CD4-positive, alpha-beta memory T cell (primary cell): ENCODE measurements at regions not wholly inside any gene's neighbourhood (a gene's known extent, or its start where the extent isn't known, plus 50 kb on each side); places are given as distances from the start of the nearest gene placed in this dataset.

ENCODE experiments used
- CTCF ChIA-PET: fragments of 350-600 bp; sonication (Branson Sonifier 250); formaldehyde crosslinking; loops from one replicate; lab custom pipeline; 2021; ENCODE audit warnings: inconsistent platforms; ENCODE audit not compliant: partially characterized antibody; lab: Charles Lee
- POLR2A ChIA-PET: fragments of 350-600 bp; sonication (Branson Sonifier 250); formaldehyde crosslinking; loops from one replicate; lab custom pipeline; 2021; ENCODE audit not compliant: partially characterized antibody; lab: Charles Lee
- DNase-seq, 5 donors: peaks; one replicate each; pipeline versions ENCODE4 v3.0.0 to v3.0.0-alpha.2; 2020 to 2022; ENCODE audit warnings: mixed read lengths in 1 of 5
- H3K27ac ChIP-seq: one replicate; pipeline ENCODE4 v1.7.0; 2013; ENCODE audit warnings: low read depth, low read length
- H3K27me3 ChIP-seq: 2 replicates; pipeline ENCODE4 v1.7.0; 2013; ENCODE audit warnings: mild to moderate bottlenecking, low read length, moderate library complexity; ENCODE audit not compliant: insufficient read depth
- H3K36me3 ChIP-seq: 2 replicates; pipeline ENCODE4 v1.7.0; 2013; ENCODE audit warnings: mild to moderate bottlenecking, low read length, moderate library complexity; ENCODE audit not compliant: insufficient read depth
- H3K4me1 ChIP-seq: 2 replicates; pipeline ENCODE4 v1.7.0; 2013; ENCODE audit warnings: mild to moderate bottlenecking, low read length, moderate library complexity; ENCODE audit not compliant: insufficient read depth
- H3K4me3 ChIP-seq, 2 donors: one replicate each; pipeline ENCODE4 v1.7.0; 2013; ENCODE audit warnings: low read length in 2 of 2, mild to moderate bottlenecking in 1 of 2
- H3K9me3 ChIP-seq, 2 donors: one replicate each; pipeline ENCODE4 v1.7.0; 2013; ENCODE audit warnings: low read length in 2 of 2, control low read depth in 1 of 2; ENCODE audit not compliant: control insufficient read depth in 1 of 2
- H3K27ac Mint-ChIP-seq, 7 donors: one replicate each; pipeline ENCODE4 v1.8.0; 2020 to 2021; ENCODE audit warnings: mixed read lengths in 7 of 7, mild to moderate bottlenecking in 6 of 7, inconsistent platforms in 3 of 7, moderate library complexity in 3 of 7
- H3K27me3 Mint-ChIP-seq, 2 donors: one replicate each; pipeline ENCODE4 v1.8.0; 2020 to 2021; ENCODE audit warnings: mixed read lengths in 2 of 2
- H3K36me3 Mint-ChIP-seq, 2 donors: one replicate each; pipeline ENCODE4 v1.8.0; 2020 to 2021; ENCODE audit warnings: mixed read lengths in 2 of 2, inconsistent platforms in 1 of 2, mild to moderate bottlenecking in 1 of 2
- H3K4me1 Mint-ChIP-seq, 4 donors: one replicate each; pipeline ENCODE4 v1.8.0; 2020 to 2021; ENCODE audit warnings: mixed read lengths in 4 of 4, mild to moderate bottlenecking in 1 of 4
- H3K4me3 Mint-ChIP-seq, 8 donors: one replicate each; pipeline ENCODE4 v1.8.0; 2020 to 2021; ENCODE audit warnings: mixed read lengths in 8 of 8, mild to moderate bottlenecking in 7 of 8, moderate library complexity in 6 of 8, inconsistent platforms in 3 of 8
- H3K9me3 Mint-ChIP-seq, 8 donors: one replicate each; pipeline ENCODE4 v1.8.0; 2020 to 2021; ENCODE audit warnings: mixed read lengths in 8 of 8, mild to moderate bottlenecking in 5 of 8, inconsistent platforms in 3 of 8, moderate library complexity in 1 of 8
- intact Hi-C: fragments of 100-400 bp; cut with micrococcal nuclease; formaldehyde crosslinking; loops from one replicate; pipeline ENCODE4 v1.15.1; 2023

DNA sequence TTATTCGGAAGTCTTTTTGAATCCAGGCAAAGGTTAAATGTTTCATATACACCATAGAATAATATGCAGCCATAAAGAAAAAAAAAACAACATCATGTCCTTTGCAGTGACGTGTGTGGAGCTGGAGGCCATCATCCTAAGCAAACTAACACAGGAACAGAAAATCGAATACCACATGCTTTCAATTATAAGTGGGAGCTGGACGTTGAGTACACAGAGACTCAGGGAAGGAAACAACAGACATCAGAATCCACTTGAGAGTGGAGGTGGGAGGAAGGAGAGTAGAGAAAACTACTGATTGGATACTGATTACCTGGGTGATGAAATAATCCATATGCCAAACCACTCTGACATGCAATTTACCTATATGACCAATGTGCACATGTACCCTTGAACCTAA, 293.4 kb downstream of the KLF6 start:
- no peaks in the 10 kb centered on the region for H3K9me3 ChIP-seq
- no peaks in the 10 kb centered on the region for H3K27me3 ChIP-seq
- no peaks in the 10 kb centered on the region for H3K36me3 ChIP-seq
- Mint-ChIP-seq H3K27ac (no peak overlapping the region), H3K4me3 (no peak overlapping the region), H3K36me3 (peaks cover 0 to 6% of the 10 kb centered on the region in 2 donors), H3K27me3 (peaks cover 13 to 14% of the 10 kb centered on the region in 2 donors), H3K4me1 (no peaks in the 10 kb centered on the region), H3K9me3 (peaks cover 4 to 18% (median 10%) of the 10 kb centered on the region in 8 donors)
- no peaks in the 10 kb centered on the region for H3K4me1 ChIP-seq
- H3K4me3 ChIP-seq: no peak overlapping the region
- POLR2A ChIA-PET: no interaction called here
- DNase-seq: no peak
- CTCF ChIA-PET: no interaction called here
- H3K27ac ChIP-seq: no peak overlapping the region
- intact Hi-C loops: no loop called here

DNA sequence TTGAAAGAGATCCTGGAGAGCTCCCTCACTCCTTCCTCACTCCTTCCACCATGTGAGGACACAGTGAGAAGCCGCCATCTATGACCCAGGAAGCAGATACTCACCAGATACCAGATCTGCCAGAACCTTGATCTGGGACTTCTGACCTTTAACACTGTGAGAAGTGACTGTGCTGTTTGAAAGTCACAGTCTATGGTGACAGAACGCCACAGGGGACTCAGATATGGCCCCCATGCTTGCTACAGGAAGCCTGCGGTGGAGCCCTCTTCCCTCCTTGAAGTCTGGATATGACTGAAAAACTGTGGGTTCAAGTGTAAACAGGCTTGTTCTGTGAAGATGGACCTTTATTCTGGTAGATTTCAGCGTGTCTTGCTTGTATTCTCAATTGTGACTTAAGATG, 297.8 kb downstream of the KLF6 start:
- H3K27ac ChIP-seq: no peak overlapping the region
- peaks cover 9 to 22% (median 14%) of the 10 kb centered on the region in 4 donors for H3K4me1 Mint-ChIP-seq
- H3K27ac Mint-ChIP-seq: peak overlapping the region in 1 of 7 donors; percentile 20
- H3K4me1 ChIP-seq: peaks cover 20% of the 10 kb centered on the region
- no peak overlapping the region for H3K4me3 Mint-ChIP-seq
- no peak overlapping the region for H3K4me3 ChIP-seq
- no peak for DNase-seq
- peaks cover 4 to 18% (median 10%) of the 10 kb centered on the region in 8 donors for H3K9me3 Mint-ChIP-seq
- no peaks in the 10 kb centered on the region for H3K36me3 ChIP-seq
- H3K36me3 Mint-ChIP-seq: peaks cover 0 to 6% of the 10 kb centered on the region in 2 donors
- H3K27me3 ChIP-seq: no peaks in the 10 kb centered on the region
- intact Hi-C loops: no loop called here
- no peaks in the 10 kb centered on the region for H3K9me3 ChIP-seq
- ChIA-PET CTCF (interaction anchor here (1.0 kb wide), 1 partner anchor 11 kb away, joined by 3 read pairs; no protein-coding TSS in a partner anchor), POLR2A (no interaction called here)
- peaks cover 3 to 4% of the 10 kb centered on the region in 2 donors for H3K27me3 Mint-ChIP-seq

DNA sequence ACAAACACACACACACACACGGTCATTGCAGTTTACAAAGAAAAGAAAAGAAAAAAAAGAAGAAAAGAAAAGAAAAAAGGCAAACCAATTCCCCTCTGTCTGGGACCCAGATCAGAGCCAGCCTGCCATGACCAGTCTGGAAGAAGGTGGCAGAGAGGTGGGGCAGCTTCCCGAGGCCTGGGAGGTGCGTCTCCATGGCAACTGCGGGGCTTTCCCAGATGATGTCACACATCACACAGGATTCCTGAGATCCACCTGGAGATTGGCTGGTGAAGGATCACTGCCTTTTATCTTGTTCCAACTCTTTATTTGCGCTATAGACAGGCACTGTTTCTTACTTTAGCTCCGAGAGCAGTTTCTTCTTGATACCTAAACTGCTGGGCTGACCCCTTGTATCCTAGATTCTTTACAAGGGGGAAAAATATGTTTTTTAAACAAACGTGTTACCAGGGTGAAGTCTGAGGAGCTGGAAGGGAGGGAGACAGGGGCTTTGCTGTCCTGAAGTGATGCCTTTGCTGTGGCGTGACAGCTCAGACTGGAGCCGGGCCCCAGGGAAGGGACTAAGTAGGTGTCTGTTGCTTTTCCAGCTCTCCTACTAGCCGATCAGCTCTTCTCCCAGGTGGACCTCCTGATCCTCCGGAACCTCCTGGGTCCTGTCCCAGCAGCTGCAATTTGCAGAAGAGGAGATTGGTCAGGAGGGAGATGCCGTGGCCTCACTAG, 298.5 kb downstream of the KLF6 start:
- peaks cover 20% of the 10 kb centered on the region for H3K4me1 ChIP-seq
- intact Hi-C loops: no loop called here
- Mint-ChIP-seq H3K9me3 (peaks cover 4 to 18% (median 10%) of the 10 kb centered on the region in 8 donors), H3K27me3 (peaks cover 3% of the 10 kb centered on the region in 2 donors), H3K4me3 (no peak overlapping the region), H3K36me3 (peaks cover 0 to 6% of the 10 kb centered on the region in 2 donors), H3K27ac (no peak overlapping the region), H3K4me1 (peaks cover 9 to 27% (median 14%) of the 10 kb centered on the region in 4 donors)
- ChIA-PET CTCF (interaction anchor here (1.0 kb wide), 1 partner anchor 12 kb away, joined by 3 read pairs; no protein-coding TSS in a partner anchor), POLR2A (no interaction called here)
- no peak overlapping the region for H3K27ac ChIP-seq
- no peak for DNase-seq
- H3K4me3 ChIP-seq: no peak overlapping the region
- no peaks in the 10 kb centered on the region for H3K27me3 ChIP-seq
- no peaks in the 10 kb centered on the region for H3K9me3 ChIP-seq
- H3K36me3 ChIP-seq: no peaks in the 10 kb centered on the region

DNA sequence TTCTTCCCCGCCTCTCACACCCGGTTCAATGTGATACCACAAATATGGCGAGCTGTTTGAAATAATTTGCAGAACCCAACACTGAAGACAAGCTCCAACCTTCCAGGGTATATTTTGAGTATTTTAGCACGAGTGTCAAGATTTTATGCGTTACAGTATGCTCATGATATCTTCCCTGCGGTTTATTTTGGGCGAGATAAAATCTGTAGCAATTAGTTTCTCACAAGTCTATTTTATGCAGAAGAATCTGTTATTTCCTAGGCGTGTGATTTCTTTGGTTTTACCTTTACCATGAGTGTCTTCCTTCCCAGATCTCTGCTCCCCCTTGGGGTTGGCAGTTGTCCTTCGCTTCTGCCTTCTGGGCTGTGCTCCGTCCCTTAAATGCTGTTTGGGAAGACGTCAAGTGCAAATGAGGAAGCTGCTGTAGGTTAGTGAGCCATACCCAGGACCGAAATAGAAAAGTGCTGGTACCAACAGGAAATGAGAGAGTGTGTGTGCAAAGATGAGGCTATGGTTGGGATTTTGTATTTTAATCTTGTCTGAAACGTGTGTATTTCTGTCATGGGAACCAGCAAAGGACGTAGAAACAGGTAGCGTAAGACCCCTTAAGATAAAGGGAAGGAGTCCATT, 299.8 kb downstream of the KLF6 start:
- H3K27ac Mint-ChIP-seq: peak overlapping the region in 5 of 7 donors; percentile 2 to 48 (median 26)
- POLR2A ChIA-PET: no interaction called here
- no peaks in the 10 kb centered on the region for H3K36me3 ChIP-seq
- peaks cover 20% of the 10 kb centered on the region for H3K4me1 ChIP-seq
- H3K4me3 Mint-ChIP-seq: peak overlapping the region in 7 of 8 donors; percentile 62 to 79 (median 70)
- H3K36me3 Mint-ChIP-seq: peaks cover 0 to 6% of the 10 kb centered on the region in 2 donors
- intact Hi-C loops: no loop called here
- CTCF ChIA-PET: no interaction called here
- H3K27ac ChIP-seq: no peak overlapping the region
- no peaks in the 10 kb centered on the region for H3K9me3 ChIP-seq
- H3K27me3 ChIP-seq: no peaks in the 10 kb centered on the region
- H3K4me3 ChIP-seq: no peak overlapping the region
- H3K27me3 Mint-ChIP-seq: peaks cover 1 to 3% of the 10 kb centered on the region in 2 donors
- peaks cover 9 to 27% (median 14%) of the 10 kb centered on the region in 4 donors for H3K4me1 Mint-ChIP-seq
- H3K9me3 Mint-ChIP-seq: peaks cover 4 to 15% (median 9%) of the 10 kb centered on the region in 8 donors
- DNase-seq: no peak

DNA sequence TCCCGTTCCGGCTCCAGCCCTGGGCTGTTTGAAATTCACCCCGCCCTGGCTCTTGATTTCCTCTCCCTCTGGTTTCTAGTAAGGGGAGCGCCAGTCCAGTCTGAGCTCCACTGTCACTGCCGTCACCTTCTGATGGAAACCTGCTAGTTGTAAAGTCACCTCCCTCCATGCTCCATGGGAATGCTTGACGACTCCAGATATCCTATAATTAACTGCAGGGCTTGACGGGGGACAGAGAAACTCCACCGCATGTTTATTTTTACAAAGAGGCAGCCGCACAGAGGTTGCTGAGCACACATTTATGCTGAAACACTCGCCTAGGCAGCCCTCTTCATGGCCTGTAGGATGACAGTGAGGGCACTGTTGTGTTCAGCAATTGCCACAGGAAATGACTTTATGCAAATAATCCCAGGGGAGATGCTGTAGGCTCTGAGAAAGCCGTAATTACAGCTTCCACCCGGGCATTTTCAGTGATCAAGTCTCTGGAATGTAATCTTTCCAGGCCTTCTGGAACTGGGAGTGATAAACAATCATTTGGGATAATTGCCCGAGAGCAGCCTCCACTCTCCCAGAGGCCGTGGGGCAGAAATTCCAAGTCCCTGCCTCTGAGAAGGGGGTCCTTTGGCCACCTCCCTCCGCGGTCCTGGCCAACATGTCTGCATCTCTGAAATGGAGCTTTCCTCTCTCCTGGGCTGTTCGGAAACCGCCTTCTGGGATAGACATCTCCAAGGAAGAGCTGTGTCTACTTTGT, 300.5 kb downstream of the KLF6 start:
- Histone ChIP-seq H3K9me3 (no peaks in the 10 kb centered on the region), H3K27ac (no peak overlapping the region), H3K27me3 (no peaks in the 10 kb centered on the region), H3K4me1 (peaks cover 20% of the 10 kb centered on the region), H3K36me3 (no peaks in the 10 kb centered on the region), H3K4me3 (no peak overlapping the region)
- DNase-seq: no peak
- CTCF ChIA-PET: no interaction called here
- POLR2A ChIA-PET: no interaction called here
- Mint-ChIP-seq H3K27me3 (peaks cover 1 to 3% of the 10 kb centered on the region in 2 donors), H3K9me3 (peaks cover 4 to 10% (median 5%) of the 10 kb centered on the region in 8 donors), H3K4me3 (peak overlapping the region in 7 of 8 donors; percentile 62 to 79 (median 70)), H3K4me1 (peaks cover 9 to 27% (median 14%) of the 10 kb centered on the region in 4 donors), H3K36me3 (peaks cover 0 to 6% of the 10 kb centered on the region in 2 donors), H3K27ac (peak overlapping the region in 3 of 7 donors; percentile 36 to 86 (median 49))
- intact Hi-C loops: no loop called here

DNA sequence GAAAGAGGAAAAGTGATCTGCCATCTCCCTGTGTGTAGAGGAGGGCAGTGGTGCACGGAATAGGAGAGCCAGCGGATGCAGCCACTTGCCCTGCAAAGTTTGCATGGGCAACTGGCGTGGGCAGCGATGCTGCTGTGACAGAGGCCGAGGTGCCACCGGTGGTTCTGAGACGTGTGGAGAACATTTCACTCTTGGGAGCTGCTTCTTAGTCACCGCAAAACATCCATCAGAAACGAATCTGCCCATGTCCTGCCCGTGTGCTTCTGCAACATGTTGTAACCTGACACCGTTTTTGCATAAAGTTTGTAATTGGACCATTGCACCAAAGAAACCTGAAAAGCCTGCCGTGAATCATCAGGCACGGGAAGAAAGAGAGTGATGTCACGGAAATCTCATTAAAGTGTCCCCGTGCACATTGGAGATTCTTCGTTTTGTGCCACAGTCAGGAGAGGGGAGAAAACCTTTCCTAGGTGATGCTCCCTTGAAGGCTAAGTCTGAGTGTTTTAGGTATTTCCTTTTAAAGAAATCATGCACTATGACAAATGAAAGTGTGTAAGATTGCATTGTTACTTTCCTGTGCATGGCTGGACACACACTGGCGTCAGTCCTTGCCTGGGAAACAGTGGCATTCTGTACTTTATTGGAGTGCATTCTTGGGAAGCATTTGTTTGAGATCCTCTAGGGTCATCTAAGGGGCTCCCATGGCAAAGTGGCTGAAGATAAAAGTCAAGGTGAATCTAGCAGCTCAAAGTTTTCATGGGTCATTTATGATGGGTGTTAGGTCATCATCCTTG, 302.6 kb downstream of the KLF6 start:
- H3K4me1 Mint-ChIP-seq: peaks cover 9 to 27% (median 14%) of the 10 kb centered on the region in 4 donors
- ChIA-PET POLR2A (interaction anchor here (0.5 kb wide), 1 partner anchor 678 kb away, joined by 3 read pairs; no protein-coding TSS in a partner anchor), CTCF (no interaction called here)
- Histone ChIP-seq H3K36me3 (no peaks in the 10 kb centered on the region), H3K4me1 (peaks cover 20% of the 10 kb centered on the region), H3K27ac (no peak overlapping the region), H3K27me3 (no peaks in the 10 kb centered on the region), H3K9me3 (no peaks in the 10 kb centered on the region), H3K4me3 (no peak overlapping the region)
- H3K27ac Mint-ChIP-seq: peak overlapping the region in 1 of 7 donors; percentile 20
- no peak overlapping the region for H3K4me3 Mint-ChIP-seq
- DNase-seq: no peak
- H3K9me3 Mint-ChIP-seq: no peaks in the 10 kb centered on the region
- H3K27me3 Mint-ChIP-seq: peaks cover 0 to 3% of the 10 kb centered on the region in 2 donors
- intact Hi-C loops: no loop called here
- no peaks in the 10 kb centered on the region for H3K36me3 Mint-ChIP-seq
